HepG2 (cell line): ENCODE measurements at regions not wholly inside any gene's neighbourhood (a gene's known extent, or its start where the extent isn't known, plus 50 kb on each side); places are given as distances from the start of the nearest gene placed in this dataset.

ENCODE experiments used
- ATAC-seq: fragments of 200-7000 bp; cut with Tn5 transposase; 3 replicates; pipeline ENCODE4 v1.9.1; 2020; ENCODE audit warnings: mild to moderate bottlenecking, moderate library complexity
- BruUV-seq: library from RNA; stranded (reverse); fragments of 400-500 nt; replicated peaks from 2 replicates; lab custom pipeline; 2021; lab: Mats Ljungman, UMichigan
- CTCF ChIA-PET: fragments of 300-600 bp; formaldehyde crosslinking; extraction: SDS; loops from one replicate; lab custom pipeline; 2021; ENCODE audit warnings: low total read pairs, inconsistent platforms, low intra/inter-chr PET ratio; lab: Yijun Ruan, JAX
- POLR2A ChIA-PET: fragments of 350-600 bp; sonication (Branson Sonifier 250); formaldehyde crosslinking; loops from one replicate; lab custom pipeline; 2020; ENCODE audit warnings: antibody characterized with exemption, inconsistent platforms; lab: Yijun Ruan, JAX
- DNase-seq: peaks from one replicate; pipeline ENCODE4 v3.0.0-alpha.2; 2015; ENCODE audit warnings: low spot score
- FAIRE-seq: peaks from 3 replicates; lab custom pipeline; 2011; peaks lifted over from hg19 to GRCh38; lab: Jason Lieb, UNC
- H2AFZ ChIP-seq: one replicate; pipeline ENCODE4 v1.6.1; 2011; ENCODE audit warnings: low read length, inconsistent platforms
- H3K27ac ChIP-seq: fragments of 300-600 bp; 3 replicates; pipeline ENCODE4 v1.8.0; 2011; ENCODE audit warnings: mixed run types, mild to moderate bottlenecking, mixed read lengths, low read length, inconsistent platforms; ENCODE audit not compliant: insufficient read depth; ENCODE audit errors: extremely low read length
- H3K27me3 ChIP-seq, 2 experiments: fragments of 200-600 bp in 1 of 2; 2 replicates in 1 of 2; 3 replicates in 1 of 2; pipeline versions ENCODE4 v1.6.0 to v1.8.0; 2011; ENCODE audit warnings: low read length in 2 of 2, mild to moderate bottlenecking in 2 of 2, moderate library complexity in 2 of 2, inconsistent platforms in 1 of 2; ENCODE audit not compliant: insufficient read depth in 2 of 2, control insufficient read depth in 1 of 2
- H3K36me3 ChIP-seq, 2 experiments: fragments of 200-600 bp in 1 of 2; replicated peaks in 1 of 2; 2 replicates in 1 of 2; 3 replicates in 1 of 2; pipeline versions ENCODE4 v1.5.1 to v1.8.0; 2011; ENCODE audit warnings: low read length in 2 of 2, inconsistent platforms in 1 of 2; ENCODE audit not compliant: insufficient read depth in 2 of 2, control insufficient read depth in 1 of 2
- H3K4me1 ChIP-seq: 2 replicates; pipeline ENCODE4 v1.5.1; 2012; ENCODE audit warnings: low read length, inconsistent platforms; ENCODE audit not compliant: insufficient read depth
- H3K4me2 ChIP-seq: 2 replicates; pipeline ENCODE4 v1.6.0; 2011; ENCODE audit warnings: low read depth, low read length, inconsistent platforms
- H3K4me3 ChIP-seq, 3 experiments: fragments of 200-600 bp in 1 of 3; sonication (generic), shearing (Covaris generic) in 1 of 3; replicated peaks in 1 of 3; 2 replicates each; pipeline ENCODE4 v1.5.1; 2011 to 2016; ENCODE audit warnings: low read length in 3 of 3, inconsistent platforms in 2 of 3, low read depth in 2 of 3, mild to moderate bottlenecking in 2 of 3, control low read depth in 1 of 3, mixed read lengths in 1 of 3; ENCODE audit not compliant: insufficient read depth in 1 of 3
- H3K79me2 ChIP-seq: one replicate; pipeline ENCODE4 v1.6.1; 2011; ENCODE audit warnings: low read length, inconsistent platforms; ENCODE audit not compliant: insufficient read depth
- H3K9ac ChIP-seq: 2 replicates; pipeline ENCODE4 v1.6.0; 2011; ENCODE audit warnings: mild to moderate bottlenecking, low read depth, low read length, inconsistent platforms; ENCODE audit not compliant: insufficient read depth
- H3K9me3 ChIP-seq: 2 replicates; pipeline ENCODE4 v1.5.1; 2012; ENCODE audit warnings: mild to moderate bottlenecking, low read length
- H4K20me1 ChIP-seq: 2 replicates; pipeline ENCODE4 v1.6.0; 2011; ENCODE audit warnings: inconsistent platforms, mild to moderate bottlenecking, low read length, moderate library complexity; ENCODE audit not compliant: insufficient read depth
- ATF7 ChIP-seq, 2 experiments: fragments of 450-650 bp in 1 of 2; sonication (generic) in 1 of 2; formaldehyde crosslinking in 1 of 2; IDR thresholded peaks; 2 replicates each; pipeline versions ENCODE4 v1.4.0 to v1.6.1; 2016 to 2020; ENCODE audit warnings: antibody characterized with exemption in 1 of 2, mild to moderate bottlenecking in 1 of 2, missing genetic modification reagents in 1 of 2
- CREB1 ChIP-seq, 2 experiments: fragments of 450-650 bp in 1 of 2; IDR thresholded peaks; 2 replicates each; pipeline ENCODE4 v1.6.1; 2016 to 2017; ENCODE audit warnings: control low read depth in 1 of 2, mild to moderate bottlenecking in 1 of 2, missing compliant biosample characterization in 1 of 2, missing genetic modification characterization in 1 of 2
- MTERF4 ChIP-seq: sonication (generic); formaldehyde crosslinking; IDR thresholded peaks from 2 replicates; pipeline ENCODE4 v1.8.0; 2023; ENCODE audit warnings: mild to moderate bottlenecking, missing genetic modification reagents
- SRSF4 ChIP-seq: fragments of 200-400 bp; formaldehyde crosslinking; IDR thresholded peaks from one replicate; pipeline ENCODE4 v1.6.1; 2018; ENCODE audit warnings: mild to moderate bottlenecking, low read depth, low read length, moderate library complexity; ENCODE audit not compliant: poor library complexity, severe bottlenecking
- U2AF1 ChIP-seq: fragments of 200-400 bp; formaldehyde crosslinking; optimal IDR thresholded peaks from 2 replicates; pipeline ENCODE3; 2017; ENCODE audit warnings: mild to moderate bottlenecking, low read depth, low read length
- ZNF510 ChIP-seq: sonication (generic); formaldehyde crosslinking; IDR thresholded peaks from 2 replicates; pipeline ENCODE4 v1.4.0; 2020; ENCODE audit warnings: low read depth, mild to moderate bottlenecking, missing genetic modification reagents
- ZNF678 ChIP-seq: sonication (generic); formaldehyde crosslinking; IDR thresholded peaks from 2 replicates; pipeline ENCODE4 v1.4.0; 2020; ENCODE audit warnings: mild to moderate bottlenecking, missing genetic modification reagents
- ZNF747 ChIP-seq: sonication (generic); formaldehyde crosslinking; IDR thresholded peaks from 2 replicates; pipeline ENCODE4 v1.8.1; 2023; ENCODE audit warnings: missing genetic modification reagents, mild to moderate bottlenecking, borderline replicate concordance
- ZNF75D ChIP-seq: sonication (generic); formaldehyde crosslinking; IDR thresholded peaks from 2 replicates; pipeline ENCODE4 v1.8.1; 2023; ENCODE audit warnings: missing genetic modification reagents, mild to moderate bottlenecking, borderline replicate concordance
- ZNF777 ChIP-seq: sonication (generic); formaldehyde crosslinking; IDR thresholded peaks from 2 replicates; pipeline ENCODE4 v1.4.0; 2020; ENCODE audit warnings: missing genetic modification reagents
- WGBS: methylation state at CpG from one replicate; pipeline ENCODE4 v1.1.6; 2017; ENCODE audit warnings: low lambda C conversion rate; 5-methylcytosine and 5-hydroxymethylcytosine counted together
- in situ Hi-C: cut with HindIII; loops from 2 replicates; pipeline ENCODE4 v1.10.0; 2017; ENCODE audit warnings: low pct_unique_long_range_greater_than_20kb; ENCODE audit not compliant: extremely low pct_ligation_motif_present
- intact Hi-C: fragments of 100-400 bp; cut with micrococcal nuclease; formaldehyde crosslinking; loops from one replicate; pipeline ENCODE4 v1.10.0; 2022; ENCODE audit not compliant: unreplicated experiment

- FAIRE-seq (no peak), ATAC-seq (no peak), DNase-seq (no peak)
- Histone ChIP-seq H3K4me3 (no peak overlapping the region), H3K9ac (no peak overlapping the region), H4K20me1 (no peaks in the 10 kb centered on the region), H2AFZ (no peak overlapping the region), H3K27ac (no peak overlapping the region), H3K27me3 (peaks cover 0 to 28% of the 10 kb centered on the region in 2 experiments; a peak in 1 of 5 replicates), H3K4me2 (no peak overlapping the region), H3K9me3 (no peaks in the 10 kb centered on the region), H3K79me2 (no peaks in the 10 kb centered on the region), H3K4me1 (no peaks in the 10 kb centered on the region), H3K36me3 (no peaks in the 10 kb centered on the region)
- no TSS peak for BruUV-seq
- ChIA-PET POLR2A (no interaction called here), CTCF (no interaction called here)
- TF ChIP-seq ZNF777 (CRISPR knock-in tag) (no peak), MTERF4 (CRISPR knock-in tag) (no peak), ZNF678 (CRISPR knock-in tag) (no peak), ZNF747 (no peak), SRSF4 (no peak), ZNF510 (no peak), U2AF1 (no peak), ATF7 (IDR thresholded peaks at IDR 0.05) (peak; percentile 96), ATF7 (CRISPR knock-in tag; IDR thresholded peaks at IDR 0.05) (no peak), CREB1 (IDR thresholded peaks at IDR 0.05) (peak; percentile 95), CREB1 (CRISPR knock-in tag; IDR thresholded peaks at IDR 0.05) (no peak), ZNF75D (no peak)
- intact Hi-C loops (no loop called here), in situ Hi-C loops (no loop called here)
- 19% methylated on average over 6 of the region's 6 CpGs for WGBS
Observed at GRCh38 chr19:30149300-30149699, 207.3 kb downstream of the URI1 start.
